Esophagus (tissue), 2 donors: ENCODE measurements at regions not wholly inside any gene's neighbourhood (a gene's known extent, or its start where the extent isn't known, plus 50 kb on each side); places are given as distances from the start of the nearest gene placed in this dataset.
A peak's percentile ranks its signal among the peaks of the same experiment; 100 is the strongest.
"Not testable (repeated sequence)": the region's sequence is repeated elsewhere in the genome, so short reads cannot be mapped to it uniquely, and the experiment has no call there.

ENCODE experiments used
- H3K27ac ChIP-seq, 2 donors: one replicate each; pipeline ENCODE4 v1.5.1; 2013; ENCODE audit warnings: low read depth in 2 of 2, mild to moderate bottlenecking in 2 of 2, inconsistent platforms in 1 of 2, low read length in 1 of 2, moderate library complexity in 1 of 2
- H3K27me3 ChIP-seq, 2 donors: one replicate each; pipeline ENCODE4 v1.6.1; 2013; ENCODE audit warnings: low read length in 2 of 2, control low read depth in 1 of 2, mild to moderate bottlenecking in 1 of 2; ENCODE audit not compliant: insufficient read depth in 2 of 2, control insufficient read depth in 1 of 2
- H3K36me3 ChIP-seq, 2 donors: one replicate each; pipeline ENCODE4 v1.6.1; 2013; ENCODE audit warnings: low read length in 1 of 2; ENCODE audit not compliant: control insufficient read depth in 2 of 2, insufficient read depth in 2 of 2
- H3K4me1 ChIP-seq, 2 donors: one replicate each; pipeline ENCODE4 v1.6.1; 2013; ENCODE audit warnings: low read length in 1 of 2; ENCODE audit not compliant: control insufficient read depth in 2 of 2, insufficient read depth in 2 of 2
- H3K4me3 ChIP-seq, 2 donors: one replicate each; pipeline ENCODE4 v1.5.1; 2013; ENCODE audit warnings: low read length in 2 of 2, mild to moderate bottlenecking in 2 of 2, low read depth in 1 of 2, moderate library complexity in 1 of 2
- H3K9me3 ChIP-seq, 2 donors: one replicate each; pipeline ENCODE4 v1.6.1; 2013; ENCODE audit warnings: mild to moderate bottlenecking in 2 of 2, low read depth in 1 of 2, low read length in 1 of 2, moderate library complexity in 1 of 2; ENCODE audit not compliant: control insufficient read depth in 2 of 2, insufficient read depth in 1 of 2
- WGBS, 2 donors: extraction: QIAGEN DNeasy Blood & Tissue Kit; methylation state at CpG; one replicate each; pipeline ENCODE4 v1.1.7; 2013; 5-methylcytosine and 5-hydroxymethylcytosine counted together
- donor health status: healthy with polysubstance abuse.
- donor health status: Bipolar disorder and iron deficiency.

GRCh38 chrX:3192835-3193234 lies 151.6 kb downstream of the ARSF start:
- Histone ChIP-seq H3K27ac (no peak overlapping the region), H3K9me3 (no peaks in the 10 kb centered on the region), H3K4me1 (no peaks in the 10 kb centered on the region), H3K27me3 (no peaks in the 10 kb centered on the region), H3K36me3 (no peaks in the 10 kb centered on the region), H3K4me3 (no peak overlapping the region)
- WGBS, 2 donors = 62 to 70% methylated on average over 4 of the region's 4 CpGs

- WGBS, 2 donors = 68 to 72% methylated on average over 5 of the region's 5 CpGs
- Histone ChIP-seq H3K36me3 (no peaks in the 10 kb centered on the region), H3K4me3 (no peak overlapping the region), H3K4me1 (no peaks in the 10 kb centered on the region), H3K9me3 (no peaks in the 10 kb centered on the region), H3K27ac (no peak overlapping the region), H3K27me3 (no peaks in the 10 kb centered on the region)
These were observed 150.5 kb downstream of the ARSF start for GRCh38 chrX:3191796-3192195.

GRCh38 chrX:3191201-3191600 lies 149.9 kb downstream of the ARSF start:
- no peaks in the 10 kb centered on the region for H3K4me1 ChIP-seq
- H3K27ac ChIP-seq = no peak overlapping the region
- H3K9me3 ChIP-seq = no peaks in the 10 kb centered on the region
- no peak overlapping the region for H3K4me3 ChIP-seq
- 78 to 81% methylated on average over 3 of the region's 3 CpGs for WGBS, 2 donors
- no peaks in the 10 kb centered on the region for H3K36me3 ChIP-seq
- H3K27me3 ChIP-seq = no peaks in the 10 kb centered on the region

- Histone ChIP-seq H3K36me3 (no peaks in the 10 kb centered on the region), H3K27ac (peak overlapping the region; percentile 42 to 48), H3K9me3 (no peaks in the 10 kb centered on the region), H3K4me3 (no peak overlapping the region), H3K4me1 (peaks cover 0 to 3% of the 10 kb centered on the region in 2 donors), H3K27me3 (no peaks in the 10 kb centered on the region)
- WGBS, 2 donors = 18 to 39% methylated on average over 5 of the region's 5 CpGs
These were observed 143.1 kb downstream of the ARSF start for GRCh38 chrX:3184176-3184930.

GRCh38 chrX:3181846-3182245 lies 140.6 kb downstream of the ARSF start:
- H3K36me3 ChIP-seq = no peaks in the 10 kb centered on the region

GRCh38 chrX:3178329-3178728 lies 137.1 kb downstream of the ARSF start:
- no peaks in the 10 kb centered on the region for H3K27me3 ChIP-seq
- H3K27ac ChIP-seq = no peak overlapping the region
- no peak overlapping the region for H3K4me3 ChIP-seq
- no peaks in the 10 kb centered on the region for H3K36me3 ChIP-seq
- no peaks in the 10 kb centered on the region for H3K4me1 ChIP-seq
- H3K9me3 ChIP-seq = no peaks in the 10 kb centered on the region
- 96 to 100% methylated on average over 2 of the region's 2 CpGs for WGBS, 2 donors

More at GRCh38 chrX:3181846-3182245, 140.6 kb downstream of the ARSF start:
- Histone ChIP-seq H3K4me3 (no peak overlapping the region), H3K4me1 (peaks cover 0 to 3% of the 10 kb centered on the region in 2 donors), H3K27ac (no peak overlapping the region), H3K27me3 (no peaks in the 10 kb centered on the region), H3K9me3 (no peaks in the 10 kb centered on the region)
- WGBS, 2 donors = 80 to 89% methylated on average over 1 of the region's 1 CpG

GRCh38 chrX:3177851-3178250 lies 136.6 kb downstream of the ARSF start:
- no peaks in the 10 kb centered on the region for H3K27me3 ChIP-seq
- no peak overlapping the region for H3K4me3 ChIP-seq
- H3K36me3 ChIP-seq = no peaks in the 10 kb centered on the region
- WGBS, 2 donors = 60 to 62% methylated on average over 4 of the region's 4 CpGs
- H3K4me1 ChIP-seq = no peaks in the 10 kb centered on the region
- no peaks in the 10 kb centered on the region for H3K9me3 ChIP-seq
- no peak overlapping the region for H3K27ac ChIP-seq

- no peak overlapping the region for H3K27ac ChIP-seq
- H3K9me3 ChIP-seq = no peaks in the 10 kb centered on the region
- H3K27me3 ChIP-seq = no peaks in the 10 kb centered on the region
- no peak overlapping the region for H3K4me3 ChIP-seq
- no peaks in the 10 kb centered on the region for H3K4me1 ChIP-seq
- H3K36me3 ChIP-seq = no peaks in the 10 kb centered on the region
- WGBS, 2 donors = 72 to 78% methylated on average over 5 of the region's 5 CpGs
These were observed 135.2 kb downstream of the ARSF start for GRCh38 chrX:3176439-3176820.

- Histone ChIP-seq H3K4me1 (no peaks in the 10 kb centered on the region), H3K4me3 (no peak overlapping the region), H3K36me3 (no peaks in the 10 kb centered on the region), H3K9me3 (no peaks in the 10 kb centered on the region), H3K27ac (no peak overlapping the region), H3K27me3 (no peaks in the 10 kb centered on the region)
- 39 to 42% methylated on average over 7 of the region's 7 CpGs for WGBS, 2 donors
These were observed 134.6 kb downstream of the ARSF start for GRCh38 chrX:3175659-3176438.

GRCh38 chrX:3172156-3172555 lies 130.9 kb downstream of the ARSF start:
- H3K27me3 ChIP-seq, H3K4me3 ChIP-seq, H3K9me3 ChIP-seq, H3K36me3 ChIP-seq, H3K4me1 ChIP-seq, H3K27ac ChIP-seq: not testable (repeated sequence)
- WGBS, 2 donors = 74 to 84% methylated on average over 3 of the region's 3 CpGs
